ENCODE measurements at regions not wholly inside any gene's neighbourhood (a gene's known extent, or its start where the extent isn't known, plus 50 kb on each side); places are given as distances from the start of the nearest gene placed in this dataset.

- Histone ChIP-seq H3K4me3 (ENCODE audit: low read length) (no peak overlapping the region), H3K9me2 (ENCODE audit: insufficient read depth, low read length) (no peaks in the 10 kb centered on the region), H3K9me3 (ENCODE audit: low read length) (no peaks in the 10 kb centered on the region), H3K27ac (ENCODE audit: low read length) (no peak overlapping the region), H3K27me3 (ENCODE audit: insufficient read depth, low read depth, low read length) (no peaks in the 10 kb centered on the region), H3F3A (ENCODE audit: insufficient read depth, low read length, poor library complexity, severe bottlenecking) (no peaks in the 10 kb centered on the region), H3K4me2 (ENCODE audit: low read length) (no peak overlapping the region), H3K36me3 (ENCODE audit: insufficient read depth, low read length) (no peaks in the 10 kb centered on the region), H2AFZ (ENCODE audit: low read depth, low read length) (no peak overlapping the region), H3K79me2 (replicated peaks; ENCODE audit: insufficient read depth, low read length) (no peaks in the 10 kb centered on the region), H3K9ac (ENCODE audit: low read length) (no peak overlapping the region), H4K20me1 (ENCODE audit: insufficient read depth) (no peaks in the 10 kb centered on the region)
- no peak for TF ChIP-seq EP300 (conservative IDR thresholded peaks at IDR 0.05; ENCODE audit: poor library complexity, severe bottlenecking)
Measured at GRCh38 chr12:94706250-94706661, 55.9 kb upstream of the TMCC3 start.

DNA sequence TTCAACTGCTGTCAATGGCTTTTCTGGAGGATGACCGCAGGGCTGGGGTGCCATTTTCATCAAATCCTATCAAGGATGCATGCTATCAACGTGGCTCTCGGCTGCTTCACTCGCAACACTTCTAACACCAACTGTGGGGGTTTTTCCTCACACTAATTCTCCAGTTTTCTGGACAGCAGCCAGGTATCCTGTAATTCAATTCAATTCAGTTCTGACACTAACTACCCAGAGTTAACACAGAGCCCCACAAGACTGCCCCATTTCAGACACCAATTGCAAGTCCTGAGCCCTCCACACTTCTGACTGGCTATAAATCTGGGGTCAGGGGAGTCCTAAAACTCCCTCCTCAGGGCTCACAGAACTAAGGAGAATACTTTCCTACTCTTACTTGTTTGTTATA lies 55.3 kb upstream of the TMCC3 start:
- Histone ChIP-seq H3K9me3 (ENCODE audit: low read length) (no peaks in the 10 kb centered on the region), H3K27ac (ENCODE audit: low read length) (no peak overlapping the region), H3K9me2 (ENCODE audit: insufficient read depth, low read length) (no peaks in the 10 kb centered on the region), H3K4me2 (ENCODE audit: low read length) (no peak overlapping the region), H3K79me2 (replicated peaks; ENCODE audit: insufficient read depth, low read length) (no peaks in the 10 kb centered on the region), H3K4me3 (ENCODE audit: low read length) (no peak overlapping the region), H3K27me3 (ENCODE audit: insufficient read depth, low read depth, low read length) (no peaks in the 10 kb centered on the region), H3F3A (ENCODE audit: insufficient read depth, low read length, poor library complexity, severe bottlenecking) (no peaks in the 10 kb centered on the region), H3K36me3 (ENCODE audit: insufficient read depth, low read length) (no peaks in the 10 kb centered on the region), H2AFZ (ENCODE audit: low read depth, low read length) (no peak overlapping the region), H3K9ac (ENCODE audit: low read length) (no peak overlapping the region), H4K20me1 (ENCODE audit: insufficient read depth) (no peaks in the 10 kb centered on the region)
- TF ChIP-seq EZH2 (IDR thresholded peaks at IDR 0.05; ENCODE audit: borderline replicate concordance, insufficient read depth, low read length, poor library complexity, severe bottlenecking) (no peak), MXI1 (conservative IDR thresholded peaks at IDR 0.05; ENCODE audit: poor library complexity, severe bottlenecking) (no peak), SMC3 (conservative IDR thresholded peaks at IDR 0.05; ENCODE audit: poor library complexity) (no peak), EP300 (conservative IDR thresholded peaks at IDR 0.05; ENCODE audit: poor library complexity, severe bottlenecking) (no peak), CTCF (IDR thresholded peaks at IDR 0.05; ENCODE audit: poor library complexity, severe bottlenecking) (no peak), RAD21 (conservative IDR thresholded peaks at IDR 0.05) (no peak), POLR2AphosphoS5 (IDR thresholded peaks at IDR 0.05) (no peak), TAF1 (IDR thresholded peaks at IDR 0.05; ENCODE audit: low read depth) (no peak)
- TF ChIP-seq, protein P1, sequence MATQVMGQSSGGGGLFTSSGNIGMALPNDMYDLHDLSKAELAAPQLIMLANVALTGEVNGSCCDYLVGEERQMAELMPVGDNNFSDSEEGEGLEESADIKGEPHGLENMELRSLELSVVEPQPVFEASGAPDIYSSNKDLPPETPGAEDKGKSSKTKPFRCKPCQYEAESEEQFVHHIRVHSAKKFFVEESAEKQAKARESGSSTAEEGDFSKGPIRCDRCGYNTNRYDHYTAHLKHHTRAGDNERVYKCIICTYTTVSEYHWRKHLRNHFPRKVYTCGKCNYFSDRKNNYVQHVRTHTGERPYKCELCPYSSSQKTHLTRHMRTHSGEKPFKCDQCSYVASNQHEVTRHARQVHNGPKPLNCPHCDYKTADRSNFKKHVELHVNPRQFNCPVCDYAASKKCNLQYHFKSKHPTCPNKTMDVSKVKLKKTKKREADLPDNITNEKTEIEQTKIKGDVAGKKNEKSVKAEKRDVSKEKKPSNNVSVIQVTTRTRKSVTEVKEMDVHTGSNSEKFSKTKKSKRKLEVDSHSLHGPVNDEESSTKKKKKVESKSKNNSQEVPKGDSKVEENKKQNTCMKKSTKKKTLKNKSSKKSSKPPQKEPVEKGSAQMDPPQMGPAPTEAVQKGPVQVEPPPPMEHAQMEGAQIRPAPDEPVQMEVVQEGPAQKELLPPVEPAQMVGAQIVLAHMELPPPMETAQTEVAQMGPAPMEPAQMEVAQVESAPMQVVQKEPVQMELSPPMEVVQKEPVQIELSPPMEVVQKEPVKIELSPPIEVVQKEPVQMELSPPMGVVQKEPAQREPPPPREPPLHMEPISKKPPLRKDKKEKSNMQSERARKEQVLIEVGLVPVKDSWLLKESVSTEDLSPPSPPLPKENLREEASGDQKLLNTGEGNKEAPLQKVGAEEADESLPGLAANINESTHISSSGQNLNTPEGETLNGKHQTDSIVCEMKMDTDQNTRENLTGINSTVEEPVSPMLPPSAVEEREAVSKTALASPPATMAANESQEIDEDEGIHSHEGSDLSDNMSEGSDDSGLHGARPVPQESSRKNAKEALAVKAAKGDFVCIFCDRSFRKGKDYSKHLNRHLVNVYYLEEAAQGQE (IDR thresholded peaks at IDR 0.05; ENCODE audit: borderline replicate concordance) = no peak
